ENCODE measurements at regions not wholly inside any gene's neighbourhood (a gene's known extent, or its start where the extent isn't known, plus 50 kb on each side); places are given as distances from the start of the nearest gene placed in this dataset.

DNA sequence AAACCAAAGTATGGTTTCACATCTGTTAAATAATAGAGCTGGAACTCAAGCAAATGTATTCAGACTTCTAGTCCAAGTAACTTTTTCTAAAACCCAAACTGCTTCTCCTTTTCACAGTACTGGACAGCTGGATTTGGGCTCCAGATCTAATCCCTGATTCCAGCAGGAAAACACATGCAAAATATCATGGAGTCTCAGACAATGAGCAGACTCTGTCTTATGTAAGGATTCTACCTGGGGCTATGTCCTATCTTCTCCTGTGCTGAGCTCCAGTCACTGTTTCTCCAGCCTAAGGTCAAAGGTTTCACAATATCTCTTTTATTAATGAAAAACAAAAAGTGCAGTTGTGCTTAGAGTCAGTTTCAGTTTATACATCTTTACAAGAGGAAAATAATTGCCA is 83.2 kb upstream of the EED start:
- TF ChIP-seq YY1 (IDR thresholded peaks at IDR 0.05; ENCODE audit: insufficient read depth, insufficient read length): no peak
- TF ChIP-seq SUZ12 (IDR thresholded peaks at IDR 0.05; ENCODE audit: extremely low read depth, insufficient read depth, insufficient read length): no peak
- no peak for TF ChIP-seq ZNF274 (IDR thresholded peaks at IDR 0.05; ENCODE audit: low read depth, low read length)

Measured in NT2/D1 (cell line).